GM19467 (cell line): ENCODE measurements at regions not wholly inside any gene's neighbourhood (a gene's known extent, or its start where the extent isn't known, plus 50 kb on each side); places are given as distances from the start of the nearest gene placed in this dataset.

Source experiments
- ATAC-seq: cut with Tn5 transposase; IDR thresholded peaks from one replicate; pipeline ENCODE4 v1.9.1; 2021; ENCODE audit warnings: mild to moderate bottlenecking, moderate library complexity; ENCODE audit not compliant: unreplicated experiment

DNA sequence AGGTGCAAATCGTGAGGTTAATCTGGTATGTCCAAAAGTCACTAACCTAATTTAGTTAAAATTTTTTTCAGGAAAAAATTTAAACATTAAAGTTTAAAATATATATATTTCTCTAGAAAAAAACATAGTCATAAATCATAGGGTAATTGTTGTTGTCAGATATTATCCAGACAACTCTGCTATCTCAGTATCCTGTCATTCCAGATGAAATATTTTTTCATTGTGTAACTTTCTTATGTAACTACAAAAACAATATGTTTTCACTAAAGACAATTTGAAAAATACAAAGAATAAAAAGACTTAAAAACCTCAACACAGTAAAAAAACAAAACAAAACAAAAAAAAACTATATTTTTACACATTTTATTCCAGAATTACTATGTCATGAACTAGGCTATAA, 57.6 kb downstream of the TENT5A start:
- no peak for ATAC-seq

DNA sequence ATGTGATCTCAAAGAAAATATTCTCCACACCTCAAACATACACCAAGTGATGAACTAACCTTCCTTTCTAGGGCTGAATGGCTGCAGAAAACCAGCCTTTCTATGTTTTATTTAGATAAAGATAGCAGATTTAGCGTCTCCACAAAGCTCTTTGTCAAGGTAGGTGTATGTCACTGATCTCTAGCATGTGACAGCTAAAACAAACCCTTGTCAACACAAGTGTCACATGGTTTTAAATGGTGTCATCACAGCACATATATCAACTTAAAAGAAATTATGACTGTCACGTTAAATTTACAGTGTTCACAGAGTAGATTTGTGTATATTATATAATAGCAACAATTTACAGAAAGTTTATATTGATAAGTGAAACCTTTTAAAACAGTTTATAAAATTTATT, 58.3 kb downstream of the TENT5A start:
- ATAC-seq: no peak

DNA sequence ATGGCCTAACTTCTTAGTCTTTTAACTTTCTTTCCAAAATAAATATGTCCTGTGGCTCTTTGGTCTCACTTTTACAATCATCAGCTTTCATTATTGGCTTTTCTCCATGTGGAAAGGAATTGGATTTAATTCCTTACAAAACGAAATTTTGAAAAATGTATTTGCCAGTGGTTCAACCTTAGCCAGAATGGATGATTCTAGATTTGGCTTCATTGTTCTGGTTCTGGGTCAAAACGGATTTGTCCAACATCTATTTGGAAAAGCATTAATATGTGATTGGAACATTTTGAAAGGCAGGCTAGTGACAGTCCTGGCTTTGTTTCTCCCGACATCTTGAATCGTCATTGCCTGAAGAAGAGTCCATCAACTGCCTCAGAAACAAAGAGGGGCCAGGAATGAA, 59.2 kb downstream of the TENT5A start:
- ATAC-seq: no peak

DNA sequence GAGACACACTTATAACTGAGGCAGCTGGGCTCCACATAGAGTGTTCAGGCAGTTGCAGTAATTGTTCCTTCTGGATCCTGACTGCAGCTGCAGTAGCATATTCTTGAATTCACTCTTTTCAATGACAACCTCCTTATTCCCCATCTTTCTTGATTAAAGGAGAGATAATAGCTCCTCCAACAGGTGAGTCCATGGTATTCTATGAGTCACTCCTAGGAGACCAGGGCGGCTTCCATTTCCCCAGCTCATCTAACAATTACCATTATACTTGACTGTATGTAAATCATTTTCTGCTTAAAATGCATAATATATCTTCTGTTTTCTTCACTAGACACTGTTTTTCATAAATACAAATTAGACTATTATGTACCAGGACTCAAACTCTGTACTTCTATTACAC, 62.4 kb downstream of the TENT5A start:
- ATAC-seq: no peak

DNA sequence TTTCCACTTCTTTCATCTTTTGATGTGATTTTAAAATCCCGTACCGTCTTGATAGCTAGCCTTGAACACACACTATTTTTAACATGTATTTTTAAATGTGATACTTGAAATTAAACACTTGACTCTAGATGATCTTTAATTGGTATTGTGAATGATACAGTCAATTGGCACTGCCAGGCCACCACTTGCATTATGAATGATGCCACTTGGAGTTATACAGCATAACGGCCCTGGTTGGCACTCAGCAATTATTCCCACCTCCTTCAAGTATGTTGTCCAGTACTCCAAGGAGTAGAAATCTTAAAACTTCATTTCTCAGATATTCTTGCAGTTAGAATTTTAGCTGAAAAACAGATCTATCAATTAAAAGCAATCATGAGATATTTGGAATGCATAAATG, 62.9 kb downstream of the TENT5A start:
- no peak for ATAC-seq

DNA sequence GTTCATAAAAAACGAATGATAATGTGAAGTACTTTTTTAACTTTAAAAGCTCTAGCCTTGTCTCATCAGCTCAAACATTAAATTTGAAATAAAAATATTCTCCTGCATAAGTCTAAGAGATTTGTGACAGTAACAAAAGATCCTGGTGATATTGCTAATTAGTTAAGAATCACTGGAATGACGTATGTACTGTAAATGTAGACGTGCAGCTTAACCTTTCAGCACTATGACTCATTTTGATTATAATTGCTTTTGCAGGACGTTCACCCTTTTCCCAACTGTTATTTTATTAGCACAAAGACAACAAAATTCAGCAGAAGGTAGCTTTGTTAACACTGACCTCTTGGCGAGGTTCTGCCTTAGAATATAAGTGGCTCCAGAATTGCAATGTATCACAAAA, 68.6 kb downstream of the TENT5A start:
- no peak for ATAC-seq

DNA sequence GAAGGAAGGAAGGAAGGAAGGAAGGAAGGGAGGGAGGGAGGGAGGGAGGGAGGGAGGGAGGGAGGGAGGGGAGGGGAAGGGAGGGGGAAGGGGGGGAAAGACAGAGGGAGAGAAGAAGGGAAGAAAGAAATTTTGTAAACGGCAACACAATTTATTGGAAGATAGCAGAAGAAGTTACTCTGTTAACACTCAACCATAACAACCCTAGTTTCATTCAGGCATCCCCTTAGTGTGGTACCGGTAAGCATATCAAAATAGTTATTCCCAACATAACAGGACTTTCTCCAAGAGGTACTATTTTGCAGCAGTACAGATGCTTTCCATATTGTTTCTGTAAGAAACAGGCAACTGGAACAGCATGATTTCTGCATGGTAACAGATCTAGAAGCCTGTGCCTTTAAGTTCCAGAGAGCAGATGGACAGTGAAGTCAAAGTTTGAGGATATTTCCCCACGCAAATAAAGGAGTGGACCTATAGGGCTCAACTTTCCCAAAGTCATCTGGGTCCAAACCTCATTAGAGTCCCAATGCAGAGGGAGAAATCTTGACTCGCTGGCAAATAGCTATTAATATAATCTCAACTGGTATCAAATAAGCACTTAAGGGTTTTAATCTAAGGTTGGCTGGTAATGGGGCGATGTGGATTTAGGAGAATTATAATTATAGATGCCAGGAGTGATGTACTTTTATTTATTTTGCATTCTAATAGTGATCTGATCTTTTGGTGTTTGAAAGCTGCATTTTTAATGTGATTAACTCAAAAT, 69.4 kb downstream of the TENT5A start:
- no peak for ATAC-seq

DNA sequence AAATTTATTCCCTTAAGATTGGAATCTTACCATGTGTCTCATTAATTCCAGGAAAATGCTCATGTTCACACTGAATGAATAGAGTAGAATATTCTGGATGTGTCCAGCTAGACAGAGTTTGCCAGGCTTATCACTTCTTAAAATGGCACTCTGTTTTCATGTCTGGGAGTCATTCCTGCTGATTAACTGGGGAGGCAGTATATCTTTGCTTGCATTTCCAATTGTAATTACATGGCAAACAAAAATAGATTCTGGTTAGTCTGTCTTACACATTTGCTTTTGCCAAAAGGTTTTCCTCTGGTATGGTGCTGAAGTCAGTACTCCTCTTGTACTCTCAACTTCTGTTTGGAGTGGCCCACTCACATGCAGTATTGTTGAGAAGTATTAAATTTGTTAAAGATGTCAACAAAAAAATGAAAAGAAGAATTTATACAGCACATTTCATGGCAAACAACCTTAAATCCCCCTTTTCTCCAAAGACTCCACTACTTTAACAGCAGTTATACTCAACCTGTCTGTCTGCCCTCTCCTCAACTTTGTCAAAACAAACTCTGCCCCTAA, 70.2 kb downstream of the TENT5A start:
- no peak for ATAC-seq

DNA sequence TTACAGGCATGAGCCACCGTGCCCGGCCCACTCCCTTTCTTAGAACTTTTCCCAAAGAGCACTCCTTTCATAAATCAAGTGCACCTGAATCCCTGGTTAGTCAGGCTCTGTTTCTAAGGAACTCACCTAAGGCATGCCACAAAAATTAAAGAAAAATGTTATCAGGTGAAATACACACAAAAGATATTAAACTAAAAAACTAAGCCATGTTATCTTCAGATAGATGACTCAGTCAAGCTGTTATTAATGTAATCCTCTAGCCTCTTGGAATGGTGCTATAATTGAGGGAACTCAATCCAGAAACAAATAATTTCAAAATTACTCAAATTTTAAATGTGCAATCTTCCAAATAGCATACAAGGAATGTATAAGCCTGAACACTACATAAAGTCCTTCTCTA, 83.0 kb downstream of the TENT5A start:
- no peak for ATAC-seq

DNA sequence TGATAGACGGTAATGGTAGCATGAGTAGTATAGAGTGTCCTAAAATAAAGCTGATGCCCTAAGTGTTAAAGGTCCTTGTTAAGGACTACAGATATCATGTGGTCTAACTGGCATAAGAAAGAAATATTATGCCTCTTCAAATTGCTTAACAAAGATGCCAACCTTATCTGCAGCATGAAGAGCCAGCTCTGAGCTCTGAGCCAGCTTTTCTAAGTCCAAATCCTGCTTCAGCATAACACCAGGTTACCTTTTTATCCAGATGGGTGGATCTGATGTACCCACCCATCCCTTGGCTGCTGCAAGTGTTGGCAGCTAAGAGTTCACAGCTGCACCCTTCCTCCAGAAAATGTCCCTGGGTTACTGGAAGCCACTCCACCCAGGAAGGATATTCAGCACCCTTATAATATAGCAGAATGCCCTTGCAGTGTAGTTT, 83.8 kb downstream of the TENT5A start:
- no peak for ATAC-seq

DNA sequence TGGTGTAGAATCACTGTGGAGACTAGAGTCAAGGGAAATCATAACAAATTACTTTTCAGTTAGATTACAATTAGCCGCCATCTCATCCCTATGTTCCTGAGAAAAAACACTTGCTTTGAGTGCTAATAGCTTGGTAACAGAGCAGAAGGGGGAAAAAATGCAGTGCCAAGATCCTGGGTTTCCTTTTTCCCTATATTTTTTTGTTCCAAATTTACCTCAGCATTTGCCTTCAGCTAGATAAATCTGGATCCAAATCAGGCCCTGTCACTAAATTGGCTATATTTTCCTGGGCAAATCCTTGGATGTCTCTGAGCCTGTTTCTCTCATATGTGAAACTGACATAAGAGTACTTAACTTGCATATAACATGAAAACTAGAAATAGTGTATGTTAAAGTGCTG, 86.0 kb downstream of the TENT5A start:
- no peak for ATAC-seq

DNA sequence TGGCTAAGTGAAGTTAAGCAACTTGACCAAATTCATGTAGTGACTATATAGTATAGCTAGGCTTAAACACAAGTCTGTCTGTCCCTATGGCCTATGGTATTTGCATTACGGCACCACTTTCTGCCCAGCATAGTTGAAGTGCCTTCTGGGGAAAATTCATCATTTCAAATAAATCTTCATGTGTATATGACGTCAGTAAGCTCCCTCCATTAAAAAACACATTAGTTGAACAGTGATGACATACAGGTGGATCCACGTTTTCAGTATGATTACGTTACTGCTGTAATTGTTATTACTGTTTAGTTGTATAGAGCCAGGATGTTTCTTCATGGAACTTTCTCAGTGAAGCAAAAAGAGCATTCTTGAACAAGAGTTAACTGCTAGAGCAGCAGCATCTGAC, 96.2 kb downstream of the TENT5A start:
- ATAC-seq: no peak

DNA sequence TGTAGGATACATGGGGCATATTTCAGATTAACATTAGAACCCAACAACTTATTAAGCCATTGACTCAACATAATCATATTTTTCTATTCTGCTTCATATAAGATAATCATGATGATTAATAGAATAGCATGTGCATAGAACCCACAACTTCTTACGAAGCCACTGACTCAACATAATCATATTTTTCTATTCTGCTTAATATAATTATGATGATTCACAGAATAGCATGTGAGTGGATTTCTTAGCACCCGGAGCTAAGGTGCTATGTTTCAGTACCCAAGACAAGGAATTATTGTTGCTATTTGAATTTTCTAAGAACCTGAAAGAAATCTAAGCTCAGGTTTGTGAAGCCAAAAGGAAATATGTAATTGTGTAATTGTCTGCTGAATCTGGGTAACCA, 96.8 kb downstream of the TENT5A start:
- no peak for ATAC-seq

DNA sequence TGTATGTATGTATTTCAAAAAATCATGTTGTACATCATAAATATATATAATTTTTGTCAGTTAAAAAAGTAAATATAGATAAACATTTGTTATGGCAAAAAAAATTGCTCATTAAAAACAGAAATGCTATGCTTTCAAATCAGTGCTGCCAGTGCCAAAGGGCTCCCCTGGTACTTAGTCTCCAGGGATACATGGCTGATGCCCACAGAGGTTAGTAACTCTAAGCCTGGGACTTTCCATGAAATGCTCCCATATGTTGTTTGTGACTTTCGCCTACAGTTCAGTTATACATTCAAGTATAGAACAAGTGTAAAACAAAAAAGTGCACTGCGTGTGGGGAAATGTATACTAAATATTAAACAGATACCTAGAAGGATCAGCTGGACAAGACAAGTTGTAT, 104.0 kb downstream of the TENT5A start:
- ATAC-seq: no peak

DNA sequence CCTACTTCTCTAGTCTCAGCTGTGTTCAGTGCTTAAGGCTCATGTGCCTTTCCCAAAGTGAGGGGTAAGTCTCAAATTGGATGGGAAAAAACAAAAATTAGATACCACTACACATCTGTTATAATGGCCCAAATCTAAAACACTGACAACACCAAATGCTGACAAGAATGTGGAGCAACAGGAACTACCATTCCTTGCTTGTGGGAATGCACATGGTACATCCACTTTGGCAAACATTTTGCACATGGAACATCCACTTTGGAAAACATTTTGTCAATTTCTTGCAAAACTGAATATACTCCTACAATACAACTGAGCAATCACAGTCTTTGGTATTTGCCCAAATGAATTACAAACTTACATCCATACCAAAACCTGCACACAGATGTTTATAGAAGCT, 109.3 kb downstream of the TENT5A start:
- ATAC-seq: no peak

DNA sequence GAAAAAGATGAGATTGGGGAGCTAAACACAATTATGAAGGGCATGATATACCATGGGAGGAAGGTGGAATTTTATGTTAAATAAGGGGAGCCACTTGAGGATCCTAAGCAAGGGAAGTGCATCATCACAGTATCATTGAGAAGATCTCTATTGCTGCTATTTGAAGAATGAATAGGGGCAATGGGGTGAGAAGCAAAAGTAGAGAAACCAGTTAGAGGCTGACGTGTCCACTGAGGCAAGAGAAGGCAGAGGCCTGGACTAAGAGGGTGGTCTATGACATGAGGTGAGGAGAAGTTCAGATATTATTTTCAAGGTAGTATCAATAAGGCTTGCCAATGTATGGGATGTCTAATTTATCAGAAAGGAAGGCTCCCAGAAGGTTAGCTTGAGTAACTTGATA, 111.6 kb downstream of the TENT5A start:
- ATAC-seq: no peak

DNA sequence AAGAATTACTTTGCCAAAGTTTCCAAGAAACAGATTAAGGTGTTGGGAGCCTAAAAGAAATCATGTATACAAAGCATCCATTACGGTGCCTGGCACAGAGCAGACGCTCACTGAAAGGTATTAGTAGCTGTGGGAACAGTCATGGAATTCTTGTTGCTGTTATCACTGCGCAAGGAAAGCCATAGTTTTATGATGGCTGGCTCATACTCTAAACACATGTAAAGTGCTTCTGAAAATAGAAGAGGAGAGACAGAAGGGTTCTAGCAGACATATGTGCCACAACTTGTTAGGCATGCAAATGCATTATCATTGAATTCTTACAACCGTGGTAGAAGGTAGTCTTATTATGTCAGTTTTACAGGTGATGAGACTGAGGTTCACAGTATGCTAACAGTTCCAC, 112.4 kb downstream of the TENT5A start:
- ATAC-seq: no peak

DNA sequence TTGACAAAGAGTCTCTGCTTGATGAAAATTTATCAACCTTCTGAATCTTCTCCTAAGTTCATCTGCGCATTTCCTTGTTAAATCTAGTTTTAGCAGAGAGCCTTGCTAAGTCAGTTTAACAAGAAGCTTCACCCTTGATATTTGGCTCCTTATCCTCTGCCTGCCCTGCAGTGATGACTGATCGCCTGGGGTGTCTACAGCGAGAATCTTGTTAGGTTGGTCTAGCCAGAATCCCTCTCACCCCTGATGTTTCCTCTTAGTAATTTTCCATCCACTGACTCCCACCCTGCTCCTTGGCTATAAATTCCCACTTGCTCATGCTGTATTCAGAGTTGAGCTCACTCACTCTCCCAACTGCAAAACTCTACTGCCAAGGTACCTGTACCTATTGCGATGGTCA, 114.1 kb downstream of the TENT5A start:
- ATAC-seq: no peak

DNA sequence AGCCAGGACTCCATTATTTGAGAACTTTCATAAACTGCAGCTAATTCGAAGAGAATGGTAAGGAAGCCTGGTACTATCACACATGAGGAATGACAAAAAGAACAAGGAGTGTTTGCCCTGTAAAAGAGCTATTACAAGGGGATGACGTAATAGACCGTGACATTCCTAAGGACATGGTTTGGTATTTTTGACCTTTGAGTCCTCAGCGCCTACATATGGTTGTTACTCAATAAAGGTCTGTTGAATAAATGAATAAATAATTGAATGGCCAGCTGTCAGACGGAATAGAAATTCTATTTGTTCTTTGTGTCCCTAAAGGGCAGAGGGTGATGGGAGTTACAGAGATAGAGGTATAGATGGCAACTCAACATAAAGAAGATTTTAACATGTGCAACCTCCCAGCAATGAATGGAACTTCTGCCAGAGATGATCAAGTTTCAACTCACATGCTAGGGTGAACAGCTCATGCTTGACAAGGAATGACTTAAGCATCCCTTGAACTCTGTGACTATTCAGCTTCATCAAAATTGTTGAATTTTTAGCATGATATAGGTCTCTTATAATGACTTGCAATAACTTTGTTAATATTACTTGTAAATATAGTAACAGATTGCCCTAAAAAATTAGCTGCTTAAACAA, 115.4 kb downstream of the TENT5A start:
- no peak for ATAC-seq

DNA sequence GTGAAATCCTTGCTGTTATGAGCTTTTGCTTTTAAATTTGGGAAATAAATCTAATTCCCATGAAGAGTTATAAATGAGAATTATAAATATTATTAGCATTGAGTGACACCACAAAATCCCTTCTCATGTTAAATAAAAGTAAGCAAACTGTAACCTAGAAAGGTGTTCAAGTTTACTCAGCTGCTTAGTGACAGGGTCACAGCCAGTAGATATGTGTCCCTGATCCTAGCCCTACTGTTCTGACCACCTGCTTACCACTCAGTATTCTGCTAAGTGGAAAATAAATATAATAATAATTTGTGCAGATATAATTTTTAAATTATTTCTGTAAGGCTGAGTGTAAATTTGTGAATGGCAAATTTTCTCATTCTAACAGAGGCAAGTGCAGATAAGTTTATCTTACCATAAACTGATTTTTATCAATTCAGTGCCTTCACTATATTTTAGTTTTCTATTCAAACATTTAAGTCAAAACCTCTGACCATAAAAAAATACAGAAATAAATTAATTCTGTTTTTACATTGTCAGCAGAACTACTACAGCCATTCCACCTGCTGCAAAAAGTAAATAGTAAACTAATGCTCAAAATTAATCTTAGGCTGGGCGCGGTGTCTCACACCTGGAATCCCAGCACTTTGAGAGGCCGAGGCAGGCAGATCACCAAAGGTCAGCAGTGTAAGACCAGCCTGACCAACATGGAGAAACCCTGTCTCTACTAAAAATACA, 118.2 kb downstream of the TENT5A start:
- ATAC-seq: no peak

DNA sequence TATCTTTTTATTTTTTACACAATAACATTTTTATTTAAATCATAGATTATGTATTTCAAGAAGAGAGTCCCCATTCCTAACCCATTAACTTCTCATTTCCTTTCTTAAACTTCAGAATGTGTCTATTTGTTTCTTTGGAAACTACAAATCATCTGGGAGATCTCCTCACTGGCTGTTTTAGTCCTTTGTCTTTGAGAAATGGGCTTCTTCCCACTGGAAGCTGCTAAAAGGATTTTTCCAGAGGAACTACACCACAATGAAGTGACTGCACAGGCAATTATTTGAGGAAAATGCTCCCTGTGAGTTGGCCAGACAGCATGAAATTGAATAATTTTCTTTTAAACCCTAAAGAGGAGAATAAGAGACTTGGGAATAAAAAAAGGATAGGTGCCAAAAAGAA, 119.1 kb downstream of the TENT5A start:
- ATAC-seq: no peak

DNA sequence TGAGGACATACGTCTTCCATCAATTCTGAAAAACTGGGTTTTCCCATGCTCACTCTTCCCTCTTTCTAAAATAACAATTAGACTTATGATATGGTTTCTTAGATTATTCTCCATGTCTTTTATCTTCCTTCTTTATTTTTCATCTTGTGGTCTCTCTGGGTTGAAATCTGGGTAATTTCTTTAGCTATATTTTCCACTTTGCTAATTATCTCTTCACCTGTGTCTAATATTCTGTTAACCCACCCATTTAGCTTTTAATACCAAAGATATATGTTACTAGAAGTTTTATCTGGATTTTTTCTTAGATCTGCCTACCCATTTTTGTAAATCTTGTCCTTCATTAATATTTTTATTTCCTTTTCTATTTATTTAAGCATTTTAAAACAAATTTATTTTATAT, 121.8 kb downstream of the TENT5A start:
- ATAC-seq: no peak
